Amniotic epithelial cell (primary cell): ENCODE measurements at regions not wholly inside any gene's neighbourhood (a gene's known extent, or its start where the extent isn't known, plus 50 kb on each side); places are given as distances from the start of the nearest gene placed in this dataset.
A peak's percentile ranks its signal among the peaks of the same experiment; 100 is the strongest.

ENCODE experiments used
- DNase-seq: peaks from one replicate; pipeline ENCODE4 v3.0.0-alpha.2; 2010; ENCODE audit warnings: low read depth

GRCh38 chrX:10083809-10084208, 73.0 kb upstream of the CLCN4 start:
- no peak for DNase-seq

DNA sequence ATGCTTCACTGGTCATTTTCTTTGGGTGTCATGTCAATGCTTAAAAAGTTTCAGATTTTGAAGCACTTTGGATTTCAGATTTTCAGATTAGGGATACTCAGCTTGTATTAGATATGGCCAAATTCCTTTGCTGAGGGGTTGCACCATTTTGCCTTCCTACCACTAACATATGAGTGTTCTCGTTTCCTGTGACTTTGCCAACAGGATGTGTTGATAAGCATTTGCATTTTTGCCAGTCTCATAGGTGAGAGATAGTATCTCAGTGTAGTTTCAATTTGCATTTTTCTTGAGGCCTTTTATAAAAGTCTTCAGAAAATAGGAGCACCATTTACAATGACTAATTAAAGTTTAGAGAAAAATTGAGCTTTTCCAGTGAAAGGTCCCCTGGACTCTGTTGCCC, 71.6 kb upstream of the CLCN4 start:
- DNase-seq, result no peak

DNA sequence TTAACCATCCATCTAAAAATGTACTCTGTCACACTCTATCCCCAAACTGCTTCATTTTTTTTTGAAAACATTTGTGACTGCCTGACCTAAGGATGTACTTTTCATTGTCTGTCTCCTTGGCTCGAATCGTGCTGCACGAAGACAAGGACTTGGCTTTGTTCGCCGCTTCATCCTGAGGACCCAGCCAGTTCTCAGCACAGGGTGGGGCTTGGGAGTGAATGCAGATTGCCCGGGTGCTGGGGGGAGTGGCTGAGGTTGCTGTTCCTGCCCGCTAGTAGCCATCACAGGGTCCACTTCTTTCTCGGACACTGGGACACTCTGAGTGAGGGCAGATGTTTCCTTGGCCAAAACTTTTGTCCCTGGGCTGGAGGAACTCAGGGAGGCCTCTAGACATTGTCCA, 70.1 kb upstream of the CLCN4 start:
- no peak for DNase-seq

GRCh38 chrX:10087391-10087790, 69.4 kb upstream of the CLCN4 start:
- no peak for DNase-seq

- DNase-seq, result peak; percentile 71
Observed at GRCh38 chrX:10089378-10089795, 67.4 kb upstream of the CLCN4 start.

DNA sequence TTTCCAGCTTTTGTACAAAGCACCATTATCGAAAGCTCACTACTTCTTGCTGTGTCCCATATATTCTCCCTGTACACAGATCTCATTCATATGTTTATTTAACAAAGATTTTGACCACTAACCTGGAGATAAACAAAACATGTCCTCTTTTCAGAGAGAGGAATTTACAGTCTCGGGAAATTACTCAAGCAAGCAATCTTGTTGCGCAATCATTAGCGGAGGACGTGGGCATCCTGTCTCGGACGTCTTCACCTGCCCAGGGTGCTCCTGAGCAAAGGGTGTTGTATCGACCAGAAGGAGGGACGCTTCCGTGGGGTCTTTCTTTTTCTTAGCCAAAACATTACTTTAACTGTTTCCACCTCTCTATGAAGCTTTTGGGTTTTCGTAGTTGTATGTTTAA, 66.5 kb upstream of the CLCN4 start:
- peak; percentile 73 for DNase-seq

GRCh38 chrX:10095246-10095645, 61.5 kb upstream of the CLCN4 start:
- no peak for DNase-seq

DNA sequence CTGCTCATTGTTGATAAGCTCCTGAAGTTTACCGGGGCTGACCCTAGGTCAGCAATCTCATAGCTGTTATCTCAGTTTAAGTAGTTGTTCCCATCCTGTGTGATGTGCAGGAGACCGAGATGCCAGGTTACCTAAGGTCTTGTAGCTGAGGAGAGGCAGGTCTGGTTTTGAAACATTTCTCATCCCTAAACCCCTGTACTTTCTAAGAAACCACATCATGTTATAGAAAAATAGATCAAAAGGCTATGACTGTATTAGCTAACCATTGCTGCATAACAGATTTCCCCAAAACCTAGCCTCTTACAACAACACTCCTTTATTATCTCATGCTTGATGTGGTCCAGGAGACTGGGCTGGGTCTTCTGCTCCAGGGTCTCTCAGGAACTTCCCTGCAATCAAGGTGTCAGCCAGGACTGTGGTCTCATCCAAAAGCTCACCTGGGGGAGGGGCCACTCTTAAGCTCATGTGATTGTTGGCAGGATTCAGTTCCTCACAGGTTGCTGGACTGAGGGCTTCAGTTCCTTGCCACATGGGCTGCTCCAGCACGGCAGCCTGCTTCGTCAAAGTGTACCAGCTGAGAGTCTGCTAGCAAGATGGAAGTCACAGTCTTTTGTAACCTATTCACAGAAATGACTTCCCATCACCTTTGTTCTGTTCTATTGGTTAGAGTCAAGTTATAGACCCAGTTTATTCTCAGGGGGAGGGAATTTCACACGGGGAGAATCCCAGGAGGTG, 60.9 kb upstream of the CLCN4 start:
- DNase-seq, result no peak

- DNase-seq, result no peak
Observed at GRCh38 chrX:10098270-10098713, 58.5 kb upstream of the CLCN4 start.

DNA sequence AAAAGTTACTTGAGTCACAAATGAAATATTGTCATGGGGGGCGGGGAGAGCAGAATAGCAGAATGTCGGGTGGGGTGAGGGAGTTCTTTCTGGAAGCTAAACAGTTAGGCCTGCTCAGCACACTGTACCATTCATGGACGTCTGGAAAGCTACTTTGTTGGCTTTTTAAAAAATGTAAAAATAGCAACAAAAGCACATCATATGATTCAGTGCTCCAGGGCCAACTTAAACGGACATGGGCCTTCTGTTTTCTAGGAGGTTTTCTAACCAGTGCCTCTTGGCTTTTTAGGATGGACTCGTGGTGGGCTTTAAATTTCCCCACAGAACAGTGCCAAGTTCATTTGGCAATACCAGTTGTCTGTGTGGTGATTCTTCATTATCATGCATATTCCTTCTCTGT, 57.4 kb upstream of the CLCN4 start:
- no peak for DNase-seq

- peak; percentile 10 for DNase-seq
Observed at GRCh38 chrX:10101269-10101668, 55.5 kb upstream of the CLCN4 start.

DNA sequence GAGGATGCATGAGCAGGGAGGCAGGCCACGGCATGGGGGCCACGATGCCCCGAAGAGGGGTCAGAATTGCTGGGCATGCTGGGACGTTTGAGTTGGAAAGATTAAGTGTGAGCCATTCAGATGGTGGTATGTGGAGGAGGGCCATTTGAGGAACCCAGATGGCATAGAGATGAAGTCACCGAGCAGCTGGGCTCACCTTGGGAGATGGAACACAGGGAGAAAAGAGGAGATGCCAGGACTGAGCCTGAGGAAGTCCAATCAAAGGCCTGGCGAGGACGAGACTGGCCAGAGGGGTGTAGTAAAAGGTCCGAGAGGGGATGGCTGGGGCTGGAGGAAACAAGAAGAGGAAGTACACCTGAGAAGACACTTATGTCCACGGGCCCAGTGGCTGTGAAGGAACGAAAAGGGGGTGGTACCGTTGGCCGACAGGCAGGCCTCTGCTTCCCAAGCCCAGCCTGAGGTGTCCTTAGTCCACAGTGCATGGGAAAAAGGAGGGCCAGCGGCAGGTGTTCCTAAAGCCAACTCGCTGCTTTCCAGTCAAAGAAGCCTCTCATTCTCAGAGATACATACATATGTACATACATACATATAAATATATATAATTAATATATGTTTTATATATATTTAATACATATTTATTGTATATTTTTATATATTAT, 54.6 kb upstream of the CLCN4 start:
- no peak for DNase-seq

GRCh38 chrX:10103023-10103422, 53.8 kb upstream of the CLCN4 start:
- peak; percentile 83 for DNase-seq

DNA sequence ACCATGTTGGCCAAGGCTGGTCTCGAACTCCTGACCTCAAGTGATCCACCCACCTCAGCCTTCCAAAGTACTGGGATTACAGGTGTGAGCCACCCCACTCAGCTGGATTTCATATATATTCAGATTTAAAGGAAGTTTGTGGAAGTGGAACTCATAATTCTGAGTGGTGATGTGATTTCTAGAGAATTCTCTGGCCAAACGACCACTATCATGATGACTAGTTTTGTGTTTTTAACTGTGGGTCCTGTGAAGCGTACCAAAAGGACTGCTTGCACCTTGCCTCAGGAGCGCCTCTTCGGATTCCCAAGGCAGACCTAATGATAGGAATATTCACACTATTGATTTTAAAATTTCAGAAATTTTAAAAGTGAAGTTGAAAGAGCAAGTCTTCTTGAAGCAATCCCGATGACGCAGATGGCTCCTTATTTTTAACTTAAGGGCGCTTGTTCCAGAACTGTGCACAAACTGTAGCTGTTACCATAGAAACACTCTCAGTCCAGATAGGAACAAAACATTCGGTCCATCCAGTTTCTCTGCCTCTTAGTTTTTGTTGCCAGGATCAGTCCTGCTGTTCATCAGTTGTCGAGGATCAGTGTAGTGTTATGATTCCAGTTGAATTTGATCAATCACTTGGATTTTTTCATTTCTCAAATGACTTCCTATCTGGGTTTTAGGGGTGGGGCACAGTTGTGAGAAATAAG, 51.7 kb upstream of the CLCN4 start:
- peak; percentile 17 for DNase-seq

DNA sequence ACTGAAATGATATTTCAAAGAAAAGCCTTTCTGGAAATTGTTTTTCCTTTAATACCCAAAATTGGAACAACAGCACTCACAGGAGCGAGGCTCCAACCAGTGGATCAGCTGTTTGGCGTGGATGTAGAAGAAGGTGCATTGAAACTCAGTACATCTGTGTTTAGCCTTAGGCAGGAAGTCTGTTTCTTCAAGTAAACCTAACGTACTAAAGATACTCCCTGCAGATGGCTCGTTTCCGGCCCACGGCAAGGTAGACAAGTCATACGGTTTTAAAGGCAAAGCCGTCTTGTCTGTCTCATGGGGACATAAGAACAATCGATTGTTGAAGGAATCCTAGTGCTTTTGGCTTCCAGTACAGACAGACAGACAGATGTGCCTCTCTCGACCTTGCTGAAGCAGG, 50.0 kb upstream of the CLCN4 start:
- no peak for DNase-seq
